Gastrocnemius medialis (tissue), 4 donors: ENCODE measurements at regions not wholly inside any gene's neighbourhood (a gene's known extent, or its start where the extent isn't known, plus 50 kb on each side); places are given as distances from the start of the nearest gene placed in this dataset.

Source experiments
- ATAC-seq, 2 donors: fragments of 150-250 bp; one replicate each; pipeline ENCODE4 v1.9.1; 2016
- DNase-seq, 2 donors: peaks; one replicate each; pipeline ENCODE4 v3.0.0-alpha.2; 2019
- H3K27ac ChIP-seq, 4 donors: fragments of 200-600 bp; sonication (generic); 1 replicate in 1 of 4; 2 replicates in 3 of 4; pipeline ENCODE4 v1.5.1; 2016 to 2018; ENCODE audit warnings: mild to moderate bottlenecking in 2 of 4, moderate library complexity in 1 of 4
- H3K27me3 ChIP-seq, 3 donors: fragments of 200-600 bp; sonication (generic) in 2 of 3; 1 replicate in 1 of 3; 2 replicates in 2 of 3; pipeline versions ENCODE4 v1.5.1 to v1.6.0; 2016 to 2019; ENCODE audit warnings: mild to moderate bottlenecking in 1 of 3, moderate library complexity in 1 of 3
- H3K36me3 ChIP-seq, 2 donors: fragments of 200-600 bp; sonication (generic) in 1 of 2; one replicate each; pipeline ENCODE4 v1.5.1; 2017 to 2018
- H3K4me1 ChIP-seq, 2 donors: fragments of 200-600 bp; sonication (generic) in 1 of 2; one replicate each; pipeline ENCODE4 v1.5.1; 2016 to 2017; ENCODE audit warnings: mild to moderate bottlenecking in 2 of 2
- H3K4me3 ChIP-seq, 4 donors: fragments of 200-600 bp; sonication (generic) in 3 of 4; 1 replicate in 1 of 4; 2 replicates in 3 of 4; pipeline ENCODE4 v1.5.1; 2016 to 2019; ENCODE audit warnings: mild to moderate bottlenecking in 2 of 4
- H3K9me3 ChIP-seq, 3 donors: fragments of 200-600 bp; sonication (generic) in 2 of 3; 1 replicate in 1 of 3; 2 replicates in 2 of 3; pipeline ENCODE4 v1.5.1; 2016 to 2019
- CTCF ChIP-seq, 5 experiments: fragments of 450-650 bp in 3 of 5; fragments of 200-600 bp in 2 of 5; sonication (generic) in 2 of 5; IDR thresholded peaks in 4 of 5; conservative IDR thresholded peaks in 1 of 5; 1 replicate in 4 of 5; 2 replicates in 1 of 5; pipeline ENCODE4 v1.5.1; 2016 to 2019; ENCODE audit warnings: antibody characterized with exemption in 5 of 5, mild to moderate bottlenecking in 3 of 5, moderate library complexity in 3 of 5
- POLR2A ChIP-seq, 2 donors: fragments of 450-650 bp; IDR thresholded peaks; one replicate each; pipeline ENCODE4 v1.6.1; 2017; ENCODE audit warnings: antibody characterized with exemption in 2 of 2, mild to moderate bottlenecking in 2 of 2, moderate library complexity in 2 of 2
- in situ Hi-C, 4 donors: fragments of 200-750 bp; cut with MboI; loops; one replicate each; pipeline versions ENCODE4 v1.15.0 to v1.8.0; 2017; ENCODE audit warnings: low sequenced_read_pairs in 4 of 4
- intact Hi-C: fragments of 100-400 bp; cut with DNase I; formaldehyde crosslinking; loops from one replicate; pipeline ENCODE4 v1.15.1; 2023; ENCODE audit warnings: low total_unique reads

GRCh38 chr2:57902578-57902977 lies 144.0 kb upstream of the VRK2 start:
- DNase-seq (no peak), ATAC-seq (no peak)
- Histone ChIP-seq H3K4me3 (no peak overlapping the region), H3K27me3 (no peaks in the 10 kb centered on the region), H3K27ac (no peak overlapping the region), H3K4me1 (no peaks in the 10 kb centered on the region), H3K9me3 (no peaks in the 10 kb centered on the region), H3K36me3 (no peaks in the 10 kb centered on the region)
- intact Hi-C loops (no loop called here), in situ Hi-C loops (no loop called here)
- TF ChIP-seq POLR2A (IDR thresholded peaks at IDR 0.05): no peak
- TF ChIP-seq CTCF (IDR thresholded peaks at IDR 0.05 in 4 of 5, conservative IDR thresholded peaks at IDR 0.05 in 1 of 5): no peak

DNA sequence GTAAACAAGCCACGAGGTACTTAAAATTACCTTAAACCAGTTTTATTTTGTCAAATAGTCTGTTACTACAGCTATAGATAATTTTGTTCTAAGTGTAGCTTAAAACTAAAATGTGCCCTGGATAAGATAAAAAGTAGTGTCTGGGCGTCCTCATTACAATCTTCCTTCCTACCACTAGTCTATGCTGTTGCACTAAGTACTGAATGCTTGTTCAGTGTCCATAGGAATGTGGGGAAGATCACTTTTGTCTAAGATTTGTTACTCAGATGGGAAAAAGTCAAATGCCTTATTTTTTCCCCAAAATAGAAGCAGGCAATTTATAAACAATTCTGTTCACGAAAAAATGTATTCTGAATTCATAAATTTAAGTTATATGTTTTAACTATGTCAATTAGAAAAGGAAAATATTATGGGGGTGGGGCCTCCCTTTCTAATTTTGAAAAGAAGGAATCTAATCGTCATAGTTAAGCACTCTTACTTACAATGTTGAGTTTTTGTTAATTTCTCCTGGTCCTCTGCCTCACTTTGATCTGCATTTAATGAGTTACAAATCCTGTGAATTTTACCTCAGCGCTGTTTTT lies 140.4 kb upstream of the VRK2 start:
- no peak for DNase-seq
- Histone ChIP-seq H3K27ac (no peak overlapping the region), H3K27me3 (no peaks in the 10 kb centered on the region), H3K9me3 (no peaks in the 10 kb centered on the region), H3K4me3 (no peak overlapping the region), H3K4me1 (no peaks in the 10 kb centered on the region), H3K36me3 (no peaks in the 10 kb centered on the region)
- in situ Hi-C loops (no loop called here), intact Hi-C loops (no loop called here)
- TF ChIP-seq POLR2A (IDR thresholded peaks at IDR 0.05) (no peak), CTCF (IDR thresholded peaks at IDR 0.05 in 4 of 5, conservative IDR thresholded peaks at IDR 0.05 in 1 of 5) (peak; percentile 19 to 69 (median 48))
- ATAC-seq: peak; percentile 76 to 81

- Histone ChIP-seq H3K36me3 (no peaks in the 10 kb centered on the region), H3K27ac (no peak overlapping the region), H3K9me3 (no peaks in the 10 kb centered on the region), H3K27me3 (no peaks in the 10 kb centered on the region), H3K4me3 (no peak overlapping the region), H3K4me1 (no peaks in the 10 kb centered on the region)
- DNase-seq: no peak
- intact Hi-C loops (no loop called here), in situ Hi-C loops (no loop called here)
- TF ChIP-seq CTCF (IDR thresholded peaks at IDR 0.05 in 4 of 5, conservative IDR thresholded peaks at IDR 0.05 in 1 of 5) (no peak), POLR2A (IDR thresholded peaks at IDR 0.05) (no peak)
- ATAC-seq: no peak
These were observed 139.2 kb upstream of the VRK2 start for GRCh38 chr2:57907411-57907810.

DNA sequence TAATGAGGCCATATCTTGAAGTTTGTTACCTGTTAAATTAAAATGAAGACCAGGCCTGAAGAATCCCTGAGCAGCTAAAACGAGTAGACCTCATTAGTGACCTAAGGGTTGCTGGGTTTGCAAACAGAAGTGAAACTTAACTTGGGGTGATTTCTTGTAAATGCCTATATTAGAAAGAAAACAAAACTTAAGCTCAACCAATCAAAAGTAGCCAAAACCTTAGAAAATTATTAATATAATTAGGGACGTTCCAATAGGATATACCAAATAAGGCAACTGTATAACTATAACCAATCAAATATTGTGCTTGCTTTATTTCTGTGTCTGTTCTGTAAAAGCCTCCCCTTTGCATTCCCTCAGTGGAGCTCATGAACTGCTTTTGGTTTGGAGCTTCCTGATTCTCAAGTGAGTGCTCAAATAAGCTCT lies 137.9 kb upstream of the VRK2 start:
- no peak overlapping the region for H3K4me3 ChIP-seq
- H3K4me1 ChIP-seq: no peaks in the 10 kb centered on the region
- no peaks in the 10 kb centered on the region for H3K27me3 ChIP-seq
- no peaks in the 10 kb centered on the region for H3K9me3 ChIP-seq
- TF ChIP-seq POLR2A (IDR thresholded peaks at IDR 0.05): no peak
- no peak for TF ChIP-seq CTCF (IDR thresholded peaks at IDR 0.05 in 4 of 5, conservative IDR thresholded peaks at IDR 0.05 in 1 of 5)
- H3K27ac ChIP-seq: no peak overlapping the region
- DNase-seq (no peak), ATAC-seq (no peak)
- intact Hi-C loops (no loop called here), in situ Hi-C loops (no loop called here)
- no peaks in the 10 kb centered on the region for H3K36me3 ChIP-seq

GRCh38 chr2:57918126-57918525 lies 128.5 kb upstream of the VRK2 start:
- H3K36me3 ChIP-seq: no peaks in the 10 kb centered on the region
- H3K4me3 ChIP-seq: no peak overlapping the region
- in situ Hi-C loops (no loop called here), intact Hi-C loops (no loop called here)
- ATAC-seq (no peak), DNase-seq (no peak)
- H3K27ac ChIP-seq: no peak overlapping the region
- H3K4me1 ChIP-seq: no peaks in the 10 kb centered on the region
- no peak for TF ChIP-seq CTCF (IDR thresholded peaks at IDR 0.05 in 4 of 5, conservative IDR thresholded peaks at IDR 0.05 in 1 of 5)
- no peak for TF ChIP-seq POLR2A (IDR thresholded peaks at IDR 0.05)
- no peaks in the 10 kb centered on the region for H3K9me3 ChIP-seq
- H3K27me3 ChIP-seq: no peaks in the 10 kb centered on the region
